ENCODE measurements at regions not wholly inside any gene's neighbourhood (a gene's known extent, or its start where the extent isn't known, plus 50 kb on each side); places are given as distances from the start of the nearest gene placed in this dataset.

DNA sequence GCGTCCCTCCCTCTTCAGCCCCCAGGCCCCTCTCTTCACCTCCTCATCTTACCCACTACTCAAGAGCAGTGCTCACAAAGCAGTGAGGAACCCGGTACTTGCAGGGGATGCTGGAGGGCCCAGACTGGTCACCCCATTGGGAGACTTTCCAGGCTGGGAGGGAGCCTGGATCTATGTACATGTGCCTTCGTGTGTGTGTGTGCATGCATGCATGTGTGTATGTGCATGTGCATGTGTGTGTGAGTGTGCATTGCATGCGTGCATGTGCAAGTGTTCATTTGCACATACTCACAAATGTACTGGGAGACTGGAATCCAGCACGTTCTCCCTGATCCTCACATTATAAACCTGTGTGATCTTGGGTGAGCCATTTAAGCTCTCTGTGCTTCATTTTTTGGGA lies 696.0 kb upstream of the EEF2KMT start:
- no peak overlapping the region for H3K27ac ChIP-seq (ENCODE audit: low read depth, low read length)
- H2AFZ ChIP-seq (ENCODE audit: low read depth, low read length, severe bottlenecking) = no peak overlapping the region
- H3F3A ChIP-seq (ENCODE audit: insufficient read depth) = no peaks in the 10 kb centered on the region
- no peaks in the 10 kb centered on the region for H4K20me1 ChIP-seq (ENCODE audit: low read depth, low read length)
- H3K9ac ChIP-seq (ENCODE audit: low read length) = no peak overlapping the region
- no peaks in the 10 kb centered on the region for H3K9me2 ChIP-seq (replicated peaks; ENCODE audit: insufficient read depth, low read length)
- TF ChIP-seq, protein P1, sequence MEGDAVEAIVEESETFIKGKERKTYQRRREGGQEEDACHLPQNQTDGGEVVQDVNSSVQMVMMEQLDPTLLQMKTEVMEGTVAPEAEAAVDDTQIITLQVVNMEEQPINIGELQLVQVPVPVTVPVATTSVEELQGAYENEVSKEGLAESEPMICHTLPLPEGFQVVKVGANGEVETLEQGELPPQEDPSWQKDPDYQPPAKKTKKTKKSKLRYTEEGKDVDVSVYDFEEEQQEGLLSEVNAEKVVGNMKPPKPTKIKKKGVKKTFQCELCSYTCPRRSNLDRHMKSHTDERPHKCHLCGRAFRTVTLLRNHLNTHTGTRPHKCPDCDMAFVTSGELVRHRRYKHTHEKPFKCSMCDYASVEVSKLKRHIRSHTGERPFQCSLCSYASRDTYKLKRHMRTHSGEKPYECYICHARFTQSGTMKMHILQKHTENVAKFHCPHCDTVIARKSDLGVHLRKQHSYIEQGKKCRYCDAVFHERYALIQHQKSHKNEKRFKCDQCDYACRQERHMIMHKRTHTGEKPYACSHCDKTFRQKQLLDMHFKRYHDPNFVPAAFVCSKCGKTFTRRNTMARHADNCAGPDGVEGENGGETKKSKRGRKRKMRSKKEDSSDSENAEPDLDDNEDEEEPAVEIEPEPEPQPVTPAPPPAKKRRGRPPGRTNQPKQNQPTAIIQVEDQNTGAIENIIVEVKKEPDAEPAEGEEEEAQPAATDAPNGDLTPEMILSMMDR (IDR thresholded peaks at IDR 0.05; ENCODE audit: insufficient read depth, low read length, poor library complexity, severe bottlenecking) = no peak
- TF ChIP-seq EZH2phosphoT487 (conservative IDR thresholded peaks at IDR 0.05; ENCODE audit: low read length) = no peak
- no peak overlapping the region for H3K4me2 ChIP-seq (ENCODE audit: low read depth, low read length, poor library complexity, severe bottlenecking)
- no peaks in the 10 kb centered on the region for H3K79me2 ChIP-seq (ENCODE audit: insufficient read depth, low read length)
- no peak overlapping the region for H3K4me3 ChIP-seq (ENCODE audit: insufficient read depth, low read length, poor library complexity, severe bottlenecking)
- H3K9me3 ChIP-seq (ENCODE audit: insufficient read depth, low read length) = no peaks in the 10 kb centered on the region
- H3K27me3 ChIP-seq (ENCODE audit: low read length) = no peaks in the 10 kb centered on the region
- no peaks in the 10 kb centered on the region for H3K36me3 ChIP-seq (ENCODE audit: low read length)

DNA sequence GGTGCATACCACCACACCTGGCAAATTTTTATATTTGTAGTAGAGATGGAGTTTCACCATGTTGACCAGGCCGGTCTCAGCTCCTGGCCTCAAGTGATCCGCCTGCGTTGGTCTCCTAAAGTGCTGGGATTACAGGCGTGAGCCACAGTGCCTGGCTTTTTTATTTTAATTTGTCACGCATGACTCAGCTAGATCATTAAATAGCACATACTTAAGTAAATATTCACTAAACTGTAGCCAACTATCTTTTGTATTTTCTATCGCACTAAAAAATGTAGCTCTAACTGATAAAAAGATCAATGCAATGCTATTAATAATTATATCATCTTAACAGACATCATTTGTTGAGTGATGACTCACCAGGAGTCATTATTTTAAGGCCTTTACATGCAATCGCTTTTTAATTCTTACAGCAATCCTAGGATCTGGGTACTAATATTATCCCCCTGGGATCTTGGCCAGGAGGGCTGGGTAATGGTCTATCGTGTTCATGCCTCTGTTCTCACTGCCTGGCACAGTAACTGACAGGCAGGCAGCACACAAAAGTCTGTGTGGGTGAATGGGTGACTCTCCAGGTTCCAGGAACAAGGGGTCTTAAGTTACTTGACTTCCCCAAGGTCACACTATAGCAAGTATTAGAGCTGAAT lies 693.5 kb upstream of the EEF2KMT start:
- no peak for TF ChIP-seq EZH2phosphoT487 (conservative IDR thresholded peaks at IDR 0.05; ENCODE audit: low read length)
- no peaks in the 10 kb centered on the region for H3K36me3 ChIP-seq (ENCODE audit: low read length)
- H2AFZ ChIP-seq (ENCODE audit: low read depth, low read length, severe bottlenecking) = no peak overlapping the region
- no peaks in the 10 kb centered on the region for H3K79me2 ChIP-seq (ENCODE audit: insufficient read depth, low read length)
- no peaks in the 10 kb centered on the region for H3K9me3 ChIP-seq (ENCODE audit: insufficient read depth, low read length)
- H3K9ac ChIP-seq (ENCODE audit: low read length) = no peak overlapping the region
- no peaks in the 10 kb centered on the region for H3K9me2 ChIP-seq (replicated peaks; ENCODE audit: insufficient read depth, low read length)
- H4K20me1 ChIP-seq (ENCODE audit: low read depth, low read length) = no peaks in the 10 kb centered on the region
- H3K27me3 ChIP-seq (ENCODE audit: low read length) = no peaks in the 10 kb centered on the region
- no peaks in the 10 kb centered on the region for H3F3A ChIP-seq (ENCODE audit: insufficient read depth)
- H3K27ac ChIP-seq (ENCODE audit: low read depth, low read length) = no peak overlapping the region
- H3K4me3 ChIP-seq (ENCODE audit: insufficient read depth, low read length, poor library complexity, severe bottlenecking) = no peak overlapping the region
- H3K4me2 ChIP-seq (ENCODE audit: low read depth, low read length, poor library complexity, severe bottlenecking) = no peak overlapping the region

DNA sequence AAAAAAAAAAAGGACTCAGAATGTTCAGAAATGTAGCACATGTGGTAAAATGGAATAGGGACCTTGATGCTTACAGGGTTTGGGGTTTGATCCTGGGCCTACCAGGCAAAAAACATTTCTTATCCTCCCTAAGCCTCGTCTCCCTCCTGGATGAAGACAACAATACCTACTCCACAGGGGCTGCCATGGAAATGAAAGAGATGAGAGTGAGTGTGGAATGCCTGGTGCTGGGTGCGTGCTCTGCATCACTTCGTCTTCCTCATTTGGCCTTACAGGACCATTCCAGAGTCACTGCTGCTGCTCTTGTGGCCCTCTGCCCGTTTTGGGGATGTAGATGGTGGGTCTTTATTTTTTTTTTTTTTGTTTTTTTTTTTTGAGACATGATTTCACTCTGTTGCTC lies 692.9 kb upstream of the EEF2KMT start:
- H3K9ac ChIP-seq (ENCODE audit: low read length) = no peak overlapping the region
- no peaks in the 10 kb centered on the region for H4K20me1 ChIP-seq (ENCODE audit: low read depth, low read length)

DNA sequence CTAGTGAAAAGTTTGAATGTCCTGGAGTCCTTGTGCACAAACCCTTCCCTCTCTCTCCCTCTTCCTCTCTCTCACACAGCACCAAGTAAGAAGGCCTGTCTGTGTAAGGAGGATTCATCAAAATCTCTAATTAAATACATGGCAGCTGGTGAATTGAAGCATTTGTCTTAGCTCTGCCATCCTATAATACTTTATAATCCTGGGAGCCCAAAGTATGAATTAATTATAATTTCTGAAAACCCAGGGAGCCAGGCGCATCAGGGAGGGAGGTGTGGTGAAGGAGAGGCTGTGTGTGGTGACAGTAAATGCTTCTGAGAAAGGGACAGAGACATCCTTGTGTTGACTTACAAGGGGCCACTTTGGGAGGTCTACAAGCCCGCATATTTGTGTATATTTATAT lies 691.4 kb upstream of the EEF2KMT start:
- H3K4me2 ChIP-seq (ENCODE audit: low read depth, low read length, poor library complexity, severe bottlenecking) = no peak overlapping the region
- H3K79me2 ChIP-seq (ENCODE audit: insufficient read depth, low read length) = no peaks in the 10 kb centered on the region
- TF ChIP-seq EZH2phosphoT487 (conservative IDR thresholded peaks at IDR 0.05; ENCODE audit: low read length) = no peak
- TF ChIP-seq, protein P1 (IDR thresholded peaks at IDR 0.05; ENCODE audit: insufficient read depth, low read length, poor library complexity, severe bottlenecking) = no peak
- no peaks in the 10 kb centered on the region for H3K9me2 ChIP-seq (replicated peaks; ENCODE audit: insufficient read depth, low read length)
- H2AFZ ChIP-seq (ENCODE audit: low read depth, low read length, severe bottlenecking) = no peak overlapping the region
- no peaks in the 10 kb centered on the region for H3K36me3 ChIP-seq (ENCODE audit: low read length)
- no peaks in the 10 kb centered on the region for H3K9me3 ChIP-seq (ENCODE audit: insufficient read depth, low read length)
- no peak overlapping the region for H3K27ac ChIP-seq (ENCODE audit: low read depth, low read length)
- no peaks in the 10 kb centered on the region for H3F3A ChIP-seq (ENCODE audit: insufficient read depth)
- no peak overlapping the region for H3K4me3 ChIP-seq (ENCODE audit: insufficient read depth, low read length, poor library complexity, severe bottlenecking)
- no peaks in the 10 kb centered on the region for H3K27me3 ChIP-seq (ENCODE audit: low read length)
- H3K9ac ChIP-seq (ENCODE audit: low read length) = no peak overlapping the region
- no peaks in the 10 kb centered on the region for H4K20me1 ChIP-seq (ENCODE audit: low read depth, low read length)

More for the DNA sequence above, 692.9 kb upstream of the EEF2KMT start:
- Histone ChIP-seq H3K79me2 (ENCODE audit: insufficient read depth, low read length) (no peaks in the 10 kb centered on the region), H3K27me3 (ENCODE audit: low read length) (no peaks in the 10 kb centered on the region), H3K4me2 (ENCODE audit: low read depth, low read length, poor library complexity, severe bottlenecking) (no peak overlapping the region), H3K9me3 (ENCODE audit: insufficient read depth, low read length) (no peaks in the 10 kb centered on the region), H2AFZ (ENCODE audit: low read depth, low read length, severe bottlenecking) (no peak overlapping the region), H3F3A (ENCODE audit: insufficient read depth) (no peaks in the 10 kb centered on the region), H3K36me3 (ENCODE audit: low read length) (no peaks in the 10 kb centered on the region), H3K9me2 (replicated peaks; ENCODE audit: insufficient read depth, low read length) (no peaks in the 10 kb centered on the region), H3K27ac (ENCODE audit: low read depth, low read length) (no peak overlapping the region), H3K4me3 (ENCODE audit: insufficient read depth, low read length, poor library complexity, severe bottlenecking) (no peak overlapping the region)
- no peak for TF ChIP-seq EZH2phosphoT487 (conservative IDR thresholded peaks at IDR 0.05; ENCODE audit: low read length)
- TF ChIP-seq, protein P1 (IDR thresholded peaks at IDR 0.05; ENCODE audit: insufficient read depth, low read length, poor library complexity, severe bottlenecking) = no peak

Measured in SU-DHL-6 (cell line).